GM10248 (cell line): ENCODE measurements at regions not wholly inside any gene's neighbourhood (a gene's known extent, or its start where the extent isn't known, plus 50 kb on each side); places are given as distances from the start of the nearest gene placed in this dataset.

Experiments used
- CTCF ChIA-PET: fragments of 300-600 bp; sonication (Branson Sonifier 250); formaldehyde crosslinking; extraction: SDS; loops from one replicate; lab custom pipeline; 2021; ENCODE audit warnings: antibody characterized with exemption; lab: Yijun Ruan, JAX
- POLR2A ChIA-PET: fragments of 350-650 bp; sonication (Branson Sonifier 250); formaldehyde crosslinking; extraction: SDS; loops from one replicate; lab custom pipeline; 2020; ENCODE audit warnings: antibody characterized with exemption; lab: Yijun Ruan, JAX
- DNase-seq: peaks from one replicate; pipeline ENCODE4 v3.0.0; 2012; ENCODE audit errors: extremely low spot score
- TF ChIP-seq, protein P1 (sequence below): IDR thresholded peaks from 2 replicates; pipeline ENCODE4 v1.5.1; 2012; ENCODE audit warnings: mild to moderate bottlenecking, low read depth; ENCODE audit errors: extremely low read depth, missing control alignments, control extremely low read depth

DNA sequence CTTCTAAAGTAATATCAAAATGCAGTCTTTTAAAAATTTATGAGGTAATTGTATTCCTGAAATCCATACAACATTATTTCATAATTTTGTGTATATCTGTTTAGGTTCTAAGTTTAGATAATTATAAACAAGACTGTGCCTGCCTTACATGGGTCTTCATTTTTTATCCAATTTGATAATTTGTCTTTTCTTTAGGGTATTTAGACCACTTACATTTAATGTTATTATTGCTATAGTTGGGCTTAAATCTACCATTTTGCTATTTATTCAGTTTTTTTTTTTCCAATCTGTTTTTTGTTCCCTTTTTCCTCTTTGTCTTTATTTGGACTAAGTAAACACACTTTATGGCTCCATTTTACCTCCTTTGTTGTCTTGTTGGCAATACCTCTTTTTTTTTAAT, 312.5 kb upstream of the MEX3C start:
- DNase-seq, result no peak
- POLR2A ChIA-PET, result no interaction called here
- CTCF ChIA-PET, result interaction anchor here (0.8 to 1.5 kb wide), 2 partner anchors 9 to 12 kb away, joined by 3 read pairs; no protein-coding TSS in a partner anchor
- TF ChIP-seq, protein P1, sequence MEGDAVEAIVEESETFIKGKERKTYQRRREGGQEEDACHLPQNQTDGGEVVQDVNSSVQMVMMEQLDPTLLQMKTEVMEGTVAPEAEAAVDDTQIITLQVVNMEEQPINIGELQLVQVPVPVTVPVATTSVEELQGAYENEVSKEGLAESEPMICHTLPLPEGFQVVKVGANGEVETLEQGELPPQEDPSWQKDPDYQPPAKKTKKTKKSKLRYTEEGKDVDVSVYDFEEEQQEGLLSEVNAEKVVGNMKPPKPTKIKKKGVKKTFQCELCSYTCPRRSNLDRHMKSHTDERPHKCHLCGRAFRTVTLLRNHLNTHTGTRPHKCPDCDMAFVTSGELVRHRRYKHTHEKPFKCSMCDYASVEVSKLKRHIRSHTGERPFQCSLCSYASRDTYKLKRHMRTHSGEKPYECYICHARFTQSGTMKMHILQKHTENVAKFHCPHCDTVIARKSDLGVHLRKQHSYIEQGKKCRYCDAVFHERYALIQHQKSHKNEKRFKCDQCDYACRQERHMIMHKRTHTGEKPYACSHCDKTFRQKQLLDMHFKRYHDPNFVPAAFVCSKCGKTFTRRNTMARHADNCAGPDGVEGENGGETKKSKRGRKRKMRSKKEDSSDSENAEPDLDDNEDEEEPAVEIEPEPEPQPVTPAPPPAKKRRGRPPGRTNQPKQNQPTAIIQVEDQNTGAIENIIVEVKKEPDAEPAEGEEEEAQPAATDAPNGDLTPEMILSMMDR, result no peak

DNA sequence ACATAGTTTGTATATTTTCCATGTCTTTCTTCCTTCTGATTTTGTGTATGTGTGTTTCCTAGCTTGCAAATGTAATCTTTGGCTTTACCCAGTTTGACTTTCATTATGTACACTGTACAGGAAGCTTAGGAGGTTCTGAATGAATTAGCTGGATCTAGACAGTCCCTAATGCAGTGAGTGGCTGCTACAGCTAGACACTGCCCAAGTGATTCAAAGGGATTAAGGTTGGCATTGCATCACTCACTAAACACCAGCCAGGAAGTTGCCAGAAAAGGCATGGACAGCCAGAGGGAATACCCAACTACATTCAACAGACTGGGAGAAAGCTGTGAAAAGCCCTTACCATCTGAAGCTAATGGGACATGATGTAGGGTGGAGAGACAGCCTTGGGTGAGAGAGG, 316.0 kb upstream of the MEX3C start:
- TF ChIP-seq, protein P1, result no peak
- DNase-seq, result no peak
- CTCF ChIA-PET, result interaction anchor here (1.6 to 1.9 kb wide), 3 partner anchors 9 to 14 kb away, joined by 4 to 8 read pairs (median 4); no protein-coding TSS in a partner anchor
- POLR2A ChIA-PET, result no interaction called here

GRCh38 chr18:51514128-51514527, 316.6 kb upstream of the MEX3C start:
- TF ChIP-seq, protein P1, result no peak
- CTCF ChIA-PET, result interaction anchor here (1.1 to 1.9 kb wide), 5 partner anchors 9 to 22 kb away, joined by 3 to 8 read pairs (median 4); no protein-coding TSS in a partner anchor
- POLR2A ChIA-PET, result no interaction called here
- no peak for DNase-seq

DNA sequence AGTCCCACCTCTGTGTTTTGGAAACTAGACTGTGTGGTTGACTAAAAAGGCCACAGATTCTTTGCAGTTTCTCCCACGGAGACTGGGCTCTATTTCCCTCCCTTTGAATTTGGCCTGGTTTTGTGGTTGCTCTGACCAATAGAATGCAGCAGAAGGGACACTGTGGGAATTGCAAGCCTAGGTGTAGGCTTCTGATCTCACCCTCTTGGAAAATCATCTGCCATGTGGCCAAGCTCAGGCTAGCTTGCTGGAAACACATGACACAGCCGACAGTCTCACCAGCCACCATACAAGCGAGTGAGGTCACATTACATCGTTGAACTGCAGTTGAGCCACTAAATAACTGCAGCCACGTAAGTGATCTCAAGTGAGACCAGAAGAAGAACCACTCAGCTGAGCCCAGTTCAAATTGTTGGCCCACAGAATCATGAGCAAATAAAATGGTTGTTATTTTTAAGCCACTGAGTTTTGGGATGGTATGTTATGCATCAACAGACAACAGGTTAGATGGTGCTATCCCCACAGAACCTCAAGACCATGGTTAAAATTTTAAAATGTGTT, 319.1 kb upstream of the MEX3C start:
- CTCF ChIA-PET, result no interaction called here
- POLR2A ChIA-PET, result no interaction called here

DNA sequence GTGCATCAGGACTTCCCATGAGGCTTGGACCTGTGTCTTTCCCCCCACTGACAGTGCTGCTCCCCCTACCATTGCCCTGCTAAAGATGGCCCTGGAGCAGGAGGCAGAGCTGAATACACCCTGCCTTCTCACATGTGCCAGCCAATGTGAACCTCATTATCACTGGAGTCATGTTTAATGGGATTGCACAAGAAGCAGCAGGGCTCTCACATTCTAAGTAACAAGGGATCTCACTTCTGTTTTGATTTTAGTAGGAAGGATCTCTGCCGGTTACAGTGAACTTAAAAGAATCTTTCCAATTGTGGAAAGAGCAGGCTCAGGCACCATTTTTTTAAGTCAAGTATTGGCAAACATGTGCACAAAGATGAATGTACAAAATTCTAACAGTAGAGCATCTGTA, 322.1 kb upstream of the MEX3C start:
- POLR2A ChIA-PET, result no interaction called here
- TF ChIP-seq, protein P1, result no peak
- CTCF ChIA-PET, result interaction anchor here (1.1 kb wide), 1 partner anchor 9 kb away, joined by 4 read pairs; no protein-coding TSS in a partner anchor
- no peak for DNase-seq

More for the DNA sequence above, 319.1 kb upstream of the MEX3C start:
- DNase-seq, result no peak
- TF ChIP-seq, protein P1, result no peak

GRCh38 chr18:51520676-51521180, 323.2 kb upstream of the MEX3C start:
- TF ChIP-seq, protein P1, result no peak
- ChIA-PET POLR2A (no interaction called here), CTCF (no interaction called here)
- DNase-seq, result no peak
